Tibial nerve (tissue), 4 donors: ENCODE measurements at regions not wholly inside any gene's neighbourhood (a gene's known extent, or its start where the extent isn't known, plus 50 kb on each side); places are given as distances from the start of the nearest gene placed in this dataset.

Source experiments
- DNase-seq, 2 donors: peaks; one replicate each; pipeline ENCODE4 v3.0.0-alpha.2; 2019; ENCODE audit warnings: low spot score in 2 of 2
- H3K27ac ChIP-seq, 4 donors: fragments of 200-600 bp; sonication (generic) in 3 of 4; one replicate each; pipeline ENCODE4 v1.5.1; 2017 to 2019; ENCODE audit warnings: mild to moderate bottlenecking in 1 of 4
- H3K27me3 ChIP-seq, 2 donors: fragments of 200-600 bp; sonication (generic) in 1 of 2; one replicate each; pipeline versions ENCODE4 v1.5.1 to v1.6.0; 2017 to 2019
- H3K36me3 ChIP-seq, 3 donors: fragments of 200-600 bp; sonication (generic); one replicate each; pipeline ENCODE4 v1.5.1; 2018 to 2019
- H3K4me1 ChIP-seq, 4 donors: fragments of 200-600 bp; sonication (generic) in 3 of 4; one replicate each; pipeline ENCODE4 v1.5.1; 2017 to 2019
- H3K4me3 ChIP-seq, 4 donors: fragments of 200-600 bp; sonication (generic) in 3 of 4; one replicate each; pipeline ENCODE4 v1.5.1; 2017 to 2019; ENCODE audit warnings: mild to moderate bottlenecking in 1 of 4, moderate library complexity in 1 of 4
- H3K9me3 ChIP-seq, 4 donors: fragments of 200-600 bp; sonication (generic) in 3 of 4; one replicate each; pipeline ENCODE4 v1.5.1; 2017 to 2019
- EP300 ChIP-seq, 2 donors: sonication (generic); formaldehyde crosslinking; IDR thresholded peaks; one replicate each; pipeline ENCODE4 v1.6.1; 2017; ENCODE audit warnings: antibody characterized with exemption in 2 of 2, mild to moderate bottlenecking in 1 of 2
- POLR2A ChIP-seq, 2 donors: fragments of 450-650 bp; IDR thresholded peaks; one replicate each; pipeline ENCODE4 v1.6.1; 2017; ENCODE audit warnings: antibody characterized with exemption in 2 of 2, mild to moderate bottlenecking in 2 of 2, moderate library complexity in 2 of 2
- WGBS, 2 donors: methylation state at CpG; one replicate each; pipeline ENCODE4 v1.1.5; 2018; 5-methylcytosine and 5-hydroxymethylcytosine counted together
- TF ChIP-seq, protein P1 (sequence below), 5 experiments: fragments of 200-600 bp in 3 of 5; fragments of 450-650 bp in 2 of 5; sonication (generic) in 3 of 5; IDR thresholded peaks; one replicate each; pipeline ENCODE4 v1.5.1; 2016 to 2019; ENCODE audit warnings: antibody characterized with exemption in 5 of 5, mild to moderate bottlenecking in 3 of 5, moderate library complexity in 2 of 5

DNA sequence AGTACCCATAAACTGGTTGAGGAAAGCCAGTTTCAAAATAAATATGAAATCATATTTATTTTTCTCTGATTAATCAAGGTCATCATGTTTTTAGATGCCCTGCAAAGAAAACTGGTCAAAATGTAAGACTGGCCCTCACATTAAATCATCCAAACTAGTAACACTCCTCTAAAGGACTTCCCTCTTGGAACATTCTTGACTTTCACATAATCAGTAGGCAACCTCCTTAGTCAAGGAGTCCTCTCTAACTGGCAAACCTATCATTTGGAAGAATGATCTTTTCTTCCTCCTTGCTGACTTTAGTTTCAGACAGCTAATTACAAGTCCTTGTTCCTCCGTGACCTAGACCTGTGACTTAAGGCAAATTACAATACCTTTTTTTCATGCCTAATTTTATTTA is 82.5 kb upstream of the DCBLD2 start:
- Histone ChIP-seq H3K27ac (peak overlapping the region in 1 of 4 donors; percentile 30), H3K27me3 (no peaks in the 10 kb centered on the region), H3K9me3 (no peaks in the 10 kb centered on the region), H3K4me1 (peaks cover 0 to 46% (median 2%) of the 10 kb centered on the region in 4 donors), H3K36me3 (no peaks in the 10 kb centered on the region), H3K4me3 (no peak overlapping the region)
- no peak for DNase-seq
- TF ChIP-seq, protein P1, sequence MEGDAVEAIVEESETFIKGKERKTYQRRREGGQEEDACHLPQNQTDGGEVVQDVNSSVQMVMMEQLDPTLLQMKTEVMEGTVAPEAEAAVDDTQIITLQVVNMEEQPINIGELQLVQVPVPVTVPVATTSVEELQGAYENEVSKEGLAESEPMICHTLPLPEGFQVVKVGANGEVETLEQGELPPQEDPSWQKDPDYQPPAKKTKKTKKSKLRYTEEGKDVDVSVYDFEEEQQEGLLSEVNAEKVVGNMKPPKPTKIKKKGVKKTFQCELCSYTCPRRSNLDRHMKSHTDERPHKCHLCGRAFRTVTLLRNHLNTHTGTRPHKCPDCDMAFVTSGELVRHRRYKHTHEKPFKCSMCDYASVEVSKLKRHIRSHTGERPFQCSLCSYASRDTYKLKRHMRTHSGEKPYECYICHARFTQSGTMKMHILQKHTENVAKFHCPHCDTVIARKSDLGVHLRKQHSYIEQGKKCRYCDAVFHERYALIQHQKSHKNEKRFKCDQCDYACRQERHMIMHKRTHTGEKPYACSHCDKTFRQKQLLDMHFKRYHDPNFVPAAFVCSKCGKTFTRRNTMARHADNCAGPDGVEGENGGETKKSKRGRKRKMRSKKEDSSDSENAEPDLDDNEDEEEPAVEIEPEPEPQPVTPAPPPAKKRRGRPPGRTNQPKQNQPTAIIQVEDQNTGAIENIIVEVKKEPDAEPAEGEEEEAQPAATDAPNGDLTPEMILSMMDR (IDR thresholded peaks at IDR 0.05) = no peak
- TF ChIP-seq POLR2A (IDR thresholded peaks at IDR 0.05) (no peak), EP300 (IDR thresholded peaks at IDR 0.05) (no peak)
- WGBS, 2 donors = 89 to 96% methylated on average over 1 of the region's 1 CpG

DNA sequence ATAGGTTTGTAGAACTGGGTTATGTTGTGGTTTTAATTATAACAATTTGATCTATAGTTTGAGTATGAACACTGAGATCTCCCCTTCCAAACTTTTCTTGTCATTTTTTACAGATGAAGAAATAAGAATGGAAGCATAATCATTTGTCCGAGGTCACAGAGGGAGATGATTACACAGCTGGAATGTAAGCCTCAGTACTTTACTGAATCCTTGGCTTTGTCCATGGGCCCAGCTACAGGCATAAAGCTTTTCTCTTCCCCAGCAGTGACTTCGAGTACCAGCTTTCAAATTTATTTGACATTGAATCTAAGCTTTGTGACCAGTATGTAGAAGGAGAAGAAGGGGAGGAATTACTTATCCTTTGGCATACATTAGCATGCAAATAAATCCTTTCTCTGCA is 80.9 kb upstream of the DCBLD2 start:
- WGBS, 2 donors = 19 to 21% methylated on average over 2 of the region's 2 CpGs
- DNase-seq = no peak
- H3K4me1 ChIP-seq = peaks cover 0 to 59% (median 2%) of the 10 kb centered on the region in 4 donors
- no peaks in the 10 kb centered on the region for H3K36me3 ChIP-seq
- H3K27me3 ChIP-seq = no peaks in the 10 kb centered on the region
- peak overlapping the region in 2 of 4 donors; percentile 30 to 44 for H3K27ac ChIP-seq
- H3K9me3 ChIP-seq = no peaks in the 10 kb centered on the region
- TF ChIP-seq EP300 (IDR thresholded peaks at IDR 0.05) (no peak), POLR2A (IDR thresholded peaks at IDR 0.05) (no peak)
- TF ChIP-seq, protein P1 (IDR thresholded peaks at IDR 0.05) = no peak
- no peak overlapping the region for H3K4me3 ChIP-seq

DNA sequence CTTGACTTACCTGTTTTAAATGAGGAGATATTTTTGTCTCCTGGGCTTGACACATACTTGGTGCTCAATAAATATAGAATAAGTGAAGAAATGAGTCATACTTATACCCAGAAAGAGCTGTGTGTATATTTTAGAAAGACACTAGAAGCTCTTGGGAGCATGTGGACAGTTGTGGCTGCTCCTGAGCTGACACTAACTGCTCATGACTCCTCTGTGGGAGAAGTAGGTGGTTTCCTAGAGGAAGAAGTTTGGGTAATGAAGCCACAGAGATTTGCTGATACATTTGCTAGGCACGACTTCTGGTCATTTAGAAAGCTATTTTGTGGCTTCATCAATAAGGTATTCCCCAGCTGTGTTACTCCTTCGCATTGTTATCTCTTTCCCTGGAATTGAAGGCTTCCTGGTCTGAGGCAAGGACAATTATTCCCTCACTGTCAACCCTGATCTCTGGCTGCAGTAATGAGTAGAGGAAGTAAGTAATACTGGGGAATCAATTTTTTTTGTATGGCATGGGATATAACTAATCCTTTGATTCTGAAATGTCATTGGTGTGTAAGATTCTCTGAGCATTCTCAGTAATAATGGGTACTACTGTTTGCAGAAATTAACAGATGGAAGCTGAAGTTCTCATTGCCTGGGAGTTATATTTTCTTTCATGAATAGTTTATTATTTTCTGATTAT is 79.6 kb upstream of the DCBLD2 start:
- Histone ChIP-seq H3K27me3 (no peaks in the 10 kb centered on the region), H3K4me3 (no peak overlapping the region), H3K9me3 (no peaks in the 10 kb centered on the region), H3K27ac (peak overlapping the region in 1 of 4 donors; percentile 37), H3K4me1 (peaks cover 0 to 56% (median 0%) of the 10 kb centered on the region in 4 donors), H3K36me3 (no peaks in the 10 kb centered on the region)
- TF ChIP-seq POLR2A (IDR thresholded peaks at IDR 0.05) = no peak
- TF ChIP-seq, protein P1 (IDR thresholded peaks at IDR 0.05) = no peak
- TF ChIP-seq EP300 (IDR thresholded peaks at IDR 0.05) = no peak
- WGBS, 2 donors = 35 to 45% methylated on average over 2 of the region's 2 CpGs
- DNase-seq = no peak

DNA sequence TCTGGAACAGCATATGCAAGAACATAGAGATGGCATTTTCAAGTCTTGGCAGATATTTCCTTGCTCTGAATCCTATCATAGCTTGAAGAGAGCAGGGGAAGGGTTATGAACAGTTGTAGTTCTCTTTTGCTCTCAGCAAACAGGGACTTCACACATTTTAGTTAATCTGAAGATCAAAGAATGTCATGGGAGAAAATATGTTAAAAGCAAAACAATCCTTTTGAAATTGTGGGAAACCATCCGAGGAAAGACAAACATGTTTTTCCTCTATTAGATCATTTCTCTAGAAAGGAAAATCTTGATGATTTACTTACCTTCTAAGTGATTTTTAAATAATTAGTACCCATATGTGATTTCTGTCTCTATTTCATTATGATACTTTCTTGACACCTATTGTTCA is 77.8 kb upstream of the DCBLD2 start:
- H3K36me3 ChIP-seq = no peaks in the 10 kb centered on the region
- 30 to 33% methylated on average over 1 of the region's 1 CpG for WGBS, 2 donors

More for the DNA sequence above, 77.8 kb upstream of the DCBLD2 start:
- Histone ChIP-seq H3K4me1 (peaks cover 0 to 42% (median 0%) of the 10 kb centered on the region in 4 donors), H3K27me3 (no peaks in the 10 kb centered on the region), H3K9me3 (no peaks in the 10 kb centered on the region), H3K4me3 (no peak overlapping the region), H3K27ac (peak overlapping the region in 1 of 4 donors; percentile 2)
- TF ChIP-seq POLR2A (IDR thresholded peaks at IDR 0.05) (no peak), EP300 (IDR thresholded peaks at IDR 0.05) (no peak)
- TF ChIP-seq, protein P1 (IDR thresholded peaks at IDR 0.05) = no peak
- no peak for DNase-seq
